Lower leg skin (tissue), 4 donors: ENCODE measurements at regions not wholly inside any gene's neighbourhood (a gene's known extent, or its start where the extent isn't known, plus 50 kb on each side); places are given as distances from the start of the nearest gene placed in this dataset.
A peak's percentile ranks its signal among the peaks of the same experiment; 100 is the strongest.

Source experiments
- DNase-seq, 2 donors: peaks; one replicate each; pipeline ENCODE4 v3.0.0-alpha.2; 2019; ENCODE audit warnings: low spot score in 2 of 2
- H3K4me3 ChIP-seq: fragments of 200-600 bp; sonication (generic); 2 replicates; pipeline ENCODE4 v1.5.1; 2017; ENCODE audit warnings: mild to moderate bottlenecking, low read depth; ENCODE audit not compliant: poor library complexity, severe bottlenecking
- CTCF ChIP-seq, 3 donors: fragments of 450-650 bp; IDR thresholded peaks; one replicate each; pipeline ENCODE4 v1.5.1; 2016; ENCODE audit warnings: antibody characterized with exemption in 3 of 3, mild to moderate bottlenecking in 3 of 3, moderate library complexity in 2 of 3
- POLR2A ChIP-seq, 2 donors: fragments of 450-650 bp; IDR thresholded peaks; one replicate each; pipeline ENCODE4 v1.6.1; 2016 to 2017; ENCODE audit warnings: antibody characterized with exemption in 2 of 2, mild to moderate bottlenecking in 1 of 2, moderate library complexity in 1 of 2
- WGBS, 2 donors: methylation state at CpG; one replicate each; pipeline ENCODE4 v1.1.5; 2018; 5-methylcytosine and 5-hydroxymethylcytosine counted together
- intact Hi-C: fragments of 100-400 bp; cut with DNase I; formaldehyde crosslinking; loops from one replicate; pipeline ENCODE4 v1.15.0; 2023; ENCODE audit warnings: low total_unique reads

GRCh38 chr4:123615901-123616300, 219.3 kb downstream of the SPRY1 start:
- no peak for DNase-seq
- TF ChIP-seq POLR2A (IDR thresholded peaks at IDR 0.05) (no peak), CTCF (IDR thresholded peaks at IDR 0.05) (no peak)
- intact Hi-C loops: no loop called here
- WGBS, 2 donors: 90 to 96% methylated on average over 2 of the region's 2 CpGs
- no peak overlapping the region for H3K4me3 ChIP-seq

GRCh38 chr4:123616951-123617461, 220.4 kb downstream of the SPRY1 start:
- DNase-seq: peak in 1 of 2 donors; percentile 51
- TF ChIP-seq POLR2A (IDR thresholded peaks at IDR 0.05): no peak
- TF ChIP-seq CTCF (IDR thresholded peaks at IDR 0.05): no peak
- WGBS, 2 donors: 44 to 56% methylated on average over 6 of the region's 6 CpGs
- no peak overlapping the region for H3K4me3 ChIP-seq
- intact Hi-C loops: no loop called here

DNA sequence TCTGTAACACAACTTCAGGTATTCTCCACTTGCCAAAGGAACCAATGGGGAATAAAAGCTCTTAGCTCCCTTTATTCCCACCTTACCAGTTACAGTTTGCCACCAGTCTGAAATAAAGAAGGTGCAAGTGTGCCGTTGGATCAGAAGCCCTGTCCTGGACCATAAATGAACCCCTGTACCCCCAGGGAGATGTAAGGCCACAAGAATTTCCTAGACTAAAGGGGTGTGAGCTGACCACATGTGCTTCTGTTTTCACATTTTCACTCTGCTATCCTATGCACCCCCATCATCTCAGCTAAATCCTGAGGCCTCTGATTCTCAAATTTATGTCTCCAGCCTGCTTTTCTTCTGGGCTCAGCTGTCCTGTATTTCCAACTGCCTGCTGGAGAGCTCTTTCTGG, 221.2 kb downstream of the SPRY1 start:
- DNase-seq: no peak
- 87% methylated on average over 1 of the region's 1 CpG for WGBS, 2 donors
- intact Hi-C loops: no loop called here
- TF ChIP-seq POLR2A (IDR thresholded peaks at IDR 0.05) (no peak), CTCF (IDR thresholded peaks at IDR 0.05) (no peak)
- H3K4me3 ChIP-seq: no peak overlapping the region

- DNase-seq: no peak
- intact Hi-C loops: no loop called here
- H3K4me3 ChIP-seq: no peak overlapping the region
- no peak for TF ChIP-seq POLR2A (IDR thresholded peaks at IDR 0.05)
- no peak for TF ChIP-seq CTCF (IDR thresholded peaks at IDR 0.05)
- 88 to 100% methylated on average over 1 of the region's 1 CpG for WGBS, 2 donors
These were observed 222.0 kb downstream of the SPRY1 start for GRCh38 chr4:123618606-123619005.

GRCh38 chr4:123619326-123619725, 222.7 kb downstream of the SPRY1 start:
- 94% methylated on average over 1 of the region's 1 CpG for WGBS, 2 donors
- TF ChIP-seq CTCF (IDR thresholded peaks at IDR 0.05): no peak
- no peak for TF ChIP-seq POLR2A (IDR thresholded peaks at IDR 0.05)
- no peak for DNase-seq
- no peak overlapping the region for H3K4me3 ChIP-seq
- intact Hi-C loops: no loop called here

GRCh38 chr4:123619895-123620294, 223.3 kb downstream of the SPRY1 start:
- H3K4me3 ChIP-seq: no peak overlapping the region
- no peak for DNase-seq
- TF ChIP-seq CTCF (IDR thresholded peaks at IDR 0.05): no peak
- TF ChIP-seq POLR2A (IDR thresholded peaks at IDR 0.05): no peak
- intact Hi-C loops: no loop called here
